Body of pancreas (tissue), 4 donors: ENCODE measurements at regions not wholly inside any gene's neighbourhood (a gene's known extent, or its start where the extent isn't known, plus 50 kb on each side); places are given as distances from the start of the nearest gene placed in this dataset.
"Not testable (repeated sequence)": the region's sequence is repeated elsewhere in the genome, so short reads cannot be mapped to it uniquely, and the experiment has no call there.

Experiments used
- ATAC-seq: fragments of 150-250 bp; one replicate; pipeline ENCODE4 v1.9.1; 2016
- DNase-seq, 4 donors: peaks; one replicate each; pipeline ENCODE4 v3.0.0-alpha.2; 2019
- H3K27ac ChIP-seq, 4 donors: fragments of 200-600 bp; sonication (generic); 1 replicate in 3 of 4; 2 replicates in 1 of 4; pipeline versions ENCODE4 v1.5.1 to v1.6.1; 2016 to 2019; ENCODE audit warnings: mild to moderate bottlenecking in 1 of 4, mixed read lengths in 1 of 4, moderate library complexity in 1 of 4
- H3K27me3 ChIP-seq, 2 donors: fragments of 200-600 bp; sonication (generic); one replicate each; pipeline ENCODE4 v1.6.0; 2016; ENCODE audit warnings: mild to moderate bottlenecking in 1 of 2
- H3K36me3 ChIP-seq, 2 donors: fragments of 200-600 bp; sonication (generic); replicated peaks in 1 of 2; 2 replicates each; pipeline ENCODE4 v1.5.1; 2016; ENCODE audit warnings: low read depth in 2 of 2; ENCODE audit not compliant: insufficient read depth in 1 of 2
- H3K4me1 ChIP-seq: fragments of 200-600 bp; sonication (generic); one replicate; pipeline ENCODE4 v1.6.0; 2016
- H3K4me3 ChIP-seq, 2 donors: fragments of 200-600 bp; sonication (generic); 1 replicate in 1 of 2; 2 replicates in 1 of 2; pipeline ENCODE4 v1.5.1; 2016 to 2019
- H3K9me3 ChIP-seq, 3 donors: fragments of 200-600 bp; sonication (generic); 1 replicate in 2 of 3; 2 replicates in 1 of 3; pipeline ENCODE4 v1.5.1; 2016
- POLR2A ChIP-seq, 3 donors: fragments of 450-650 bp; IDR thresholded peaks; one replicate each; pipeline ENCODE4 v1.6.1; 2016; ENCODE audit warnings: antibody characterized with exemption in 3 of 3, mild to moderate bottlenecking in 2 of 3
- WGBS, 2 donors: methylation state at CpG; one replicate each; pipeline ENCODE4 v1.1.5; 2017; 5-methylcytosine and 5-hydroxymethylcytosine counted together
- intact Hi-C: fragments of 100-400 bp; cut with DNase I; formaldehyde crosslinking; loops from one replicate; pipeline ENCODE4 v1.15.1; 2023
- TF ChIP-seq, protein P1 (sequence below), 7 experiments: fragments of 450-650 bp in 4 of 7; fragments of 200-600 bp in 3 of 7; sonication (generic) in 3 of 7; IDR thresholded peaks; one replicate each; pipeline ENCODE4 v1.5.1; 2016 to 2019; ENCODE audit warnings: antibody characterized with exemption in 7 of 7

- H3K9me3 ChIP-seq, result no peaks in the 10 kb centered on the region
- no peak overlapping the region for H3K27ac ChIP-seq
- WGBS, 2 donors, result 67 to 71% methylated on average over 4 of the region's 4 CpGs
- no peak for DNase-seq
- no peaks in the 10 kb centered on the region for H3K4me1 ChIP-seq
- no peaks in the 10 kb centered on the region for H3K36me3 ChIP-seq
- intact Hi-C loops, result no loop called here
- no peak for TF ChIP-seq POLR2A (IDR thresholded peaks at IDR 0.05)
- no peaks in the 10 kb centered on the region for H3K27me3 ChIP-seq
- no peak overlapping the region for H3K4me3 ChIP-seq
- no peak for ATAC-seq
Measured at GRCh38 chr10:3925184-3925583, 140.2 kb upstream of the KLF6 start.

DNA sequence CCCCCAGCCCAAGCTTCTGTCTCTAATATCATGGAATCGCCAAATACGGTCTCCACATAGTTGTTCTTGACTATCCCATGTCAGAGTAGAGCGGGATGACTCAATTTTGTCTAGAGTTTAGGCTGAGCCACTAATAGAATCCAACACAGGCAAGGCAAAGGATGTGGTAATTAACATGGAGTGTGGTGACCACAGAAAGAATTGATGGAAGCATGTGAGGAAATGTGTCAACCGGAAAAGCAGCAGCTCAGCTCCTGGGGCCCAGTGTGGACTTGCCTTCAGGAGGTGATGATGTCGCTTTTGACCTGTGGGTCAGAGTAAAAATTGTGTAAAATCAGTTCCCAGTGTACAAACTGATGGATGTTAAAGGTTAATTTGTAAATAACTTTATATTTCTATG is 139.3 kb upstream of the KLF6 start:
- Histone ChIP-seq H3K27ac (no peak overlapping the region), H3K4me1 (no peaks in the 10 kb centered on the region), H3K27me3 (no peaks in the 10 kb centered on the region), H3K9me3 (no peaks in the 10 kb centered on the region), H3K4me3 (no peak overlapping the region), H3K36me3 (no peaks in the 10 kb centered on the region)
- 62 to 73% methylated on average over 5 of the region's 5 CpGs for WGBS, 2 donors
- ATAC-seq (no peak), DNase-seq (no peak)
- TF ChIP-seq, protein P1, sequence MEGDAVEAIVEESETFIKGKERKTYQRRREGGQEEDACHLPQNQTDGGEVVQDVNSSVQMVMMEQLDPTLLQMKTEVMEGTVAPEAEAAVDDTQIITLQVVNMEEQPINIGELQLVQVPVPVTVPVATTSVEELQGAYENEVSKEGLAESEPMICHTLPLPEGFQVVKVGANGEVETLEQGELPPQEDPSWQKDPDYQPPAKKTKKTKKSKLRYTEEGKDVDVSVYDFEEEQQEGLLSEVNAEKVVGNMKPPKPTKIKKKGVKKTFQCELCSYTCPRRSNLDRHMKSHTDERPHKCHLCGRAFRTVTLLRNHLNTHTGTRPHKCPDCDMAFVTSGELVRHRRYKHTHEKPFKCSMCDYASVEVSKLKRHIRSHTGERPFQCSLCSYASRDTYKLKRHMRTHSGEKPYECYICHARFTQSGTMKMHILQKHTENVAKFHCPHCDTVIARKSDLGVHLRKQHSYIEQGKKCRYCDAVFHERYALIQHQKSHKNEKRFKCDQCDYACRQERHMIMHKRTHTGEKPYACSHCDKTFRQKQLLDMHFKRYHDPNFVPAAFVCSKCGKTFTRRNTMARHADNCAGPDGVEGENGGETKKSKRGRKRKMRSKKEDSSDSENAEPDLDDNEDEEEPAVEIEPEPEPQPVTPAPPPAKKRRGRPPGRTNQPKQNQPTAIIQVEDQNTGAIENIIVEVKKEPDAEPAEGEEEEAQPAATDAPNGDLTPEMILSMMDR (IDR thresholded peaks at IDR 0.05), result no peak
- no peak for TF ChIP-seq POLR2A (IDR thresholded peaks at IDR 0.05)
- intact Hi-C loops, result no loop called here

DNA sequence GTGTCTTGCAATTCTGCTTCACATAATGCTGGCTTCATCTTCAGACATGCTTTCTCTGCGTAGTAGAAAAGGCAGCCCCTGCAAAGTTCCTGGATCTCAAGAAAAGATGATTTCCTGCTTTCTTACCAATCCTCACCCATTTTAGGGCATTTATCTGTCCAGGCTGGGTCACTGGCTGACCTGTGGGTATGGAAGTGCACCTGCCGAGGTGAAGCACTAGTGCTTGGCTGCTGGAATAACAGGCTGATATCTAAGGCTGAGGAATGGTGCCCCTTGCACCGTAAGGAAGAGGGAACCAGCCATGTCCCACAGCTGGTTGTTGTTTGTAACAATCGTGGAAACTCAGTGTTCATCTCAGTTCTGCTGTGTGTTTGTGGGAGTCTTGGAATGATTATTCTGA is 138.0 kb upstream of the KLF6 start:
- no peak overlapping the region for H3K27ac ChIP-seq
- H3K4me1 ChIP-seq, result no peaks in the 10 kb centered on the region
- WGBS, 2 donors, result 57 to 67% methylated on average over 4 of the region's 4 CpGs
- intact Hi-C loops, result no loop called here
- H3K4me3 ChIP-seq, result no peak overlapping the region
- TF ChIP-seq, protein P1 (IDR thresholded peaks at IDR 0.05), result no peak
- TF ChIP-seq POLR2A (IDR thresholded peaks at IDR 0.05), result no peak
- ATAC-seq (no peak), DNase-seq (no peak)
- H3K27me3 ChIP-seq, result no peaks in the 10 kb centered on the region
- H3K9me3 ChIP-seq, result peaks cover 0 to 4% (median 0%) of the 10 kb centered on the region in 3 donors
- H3K36me3 ChIP-seq, result no peaks in the 10 kb centered on the region

DNA sequence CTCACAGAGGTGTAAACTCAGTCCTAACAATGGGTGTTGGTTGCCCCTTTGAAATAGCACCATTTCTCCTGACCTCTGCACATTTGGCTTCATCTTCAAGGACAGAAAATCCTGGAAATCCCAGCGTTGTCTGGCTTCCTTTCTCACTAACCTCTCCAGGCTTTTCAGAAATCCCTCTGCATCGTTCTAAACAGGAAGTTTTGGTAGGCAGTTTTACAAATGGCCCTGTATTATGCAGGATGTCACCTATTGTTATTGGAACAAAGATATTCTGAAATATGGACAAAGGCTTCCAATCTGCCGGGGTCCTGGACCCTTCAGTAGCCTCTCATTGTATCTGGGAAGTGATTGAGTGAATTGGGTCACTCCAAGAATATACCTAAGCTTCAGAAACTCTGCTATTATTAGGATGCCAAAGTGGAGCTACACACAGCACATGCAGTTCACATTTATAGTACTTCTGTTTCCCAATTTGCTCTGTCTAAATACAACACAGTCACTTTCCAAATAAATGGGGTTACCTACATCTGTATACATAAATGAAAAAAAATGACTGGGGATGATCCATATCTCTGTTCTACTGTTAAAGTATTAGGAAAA is 134.8 kb upstream of the KLF6 start:
- Histone ChIP-seq H3K27ac (no peak overlapping the region), H3K27me3 (no peaks in the 10 kb centered on the region), H3K9me3 (peaks cover 0 to 4% (median 0%) of the 10 kb centered on the region in 3 donors), H3K4me3 (no peak overlapping the region), H3K4me1 (no peaks in the 10 kb centered on the region), H3K36me3 (no peaks in the 10 kb centered on the region)
- intact Hi-C loops, result no loop called here
- ATAC-seq (no peak), DNase-seq (no peak)
- 29 to 42% methylated on average over 3 of the region's 3 CpGs for WGBS, 2 donors
- no peak for TF ChIP-seq POLR2A (IDR thresholded peaks at IDR 0.05)
- TF ChIP-seq, protein P1 (IDR thresholded peaks at IDR 0.05), result no peak

- intact Hi-C loops, H3K27me3 ChIP-seq, H3K27ac ChIP-seq, ATAC-seq, H3K4me3 ChIP-seq, DNase-seq, H3K9me3 ChIP-seq, H3K36me3 ChIP-seq, H3K4me1 ChIP-seq: not testable (repeated sequence)
- 73 to 74% methylated on average over 6 of the region's 6 CpGs for WGBS, 2 donors
Measured at GRCh38 chr10:3917392-3917791, 132.4 kb upstream of the KLF6 start.

DNA sequence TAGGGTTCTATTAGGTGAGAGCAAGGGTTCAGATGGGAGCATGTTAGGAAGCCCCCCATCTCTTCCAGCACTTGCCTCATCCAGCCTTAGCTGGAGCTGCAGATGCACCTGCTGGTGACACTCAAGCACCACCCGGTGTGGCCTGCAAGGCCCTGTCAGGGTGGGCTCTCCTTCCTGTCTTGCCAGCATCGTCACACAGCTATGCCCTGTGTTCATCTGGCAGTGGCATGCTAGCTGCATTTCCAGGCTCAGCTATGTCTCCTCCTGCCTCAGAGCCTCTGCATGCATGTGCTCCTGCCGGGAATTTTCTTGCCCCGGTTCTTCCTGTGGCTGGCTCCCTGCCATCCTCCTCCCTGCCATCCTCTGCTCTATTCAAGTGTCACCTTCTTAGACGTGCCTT is 129.7 kb upstream of the KLF6 start:
- intact Hi-C loops, result no loop called here

More for the DNA sequence above, 129.7 kb upstream of the KLF6 start:
- Histone ChIP-seq H3K27ac (no peak overlapping the region), H3K9me3 (peaks cover 0 to 4% (median 0%) of the 10 kb centered on the region in 3 donors), H3K36me3 (no peaks in the 10 kb centered on the region), H3K4me3 (no peak overlapping the region), H3K4me1 (no peaks in the 10 kb centered on the region), H3K27me3 (no peaks in the 10 kb centered on the region)
- DNase-seq, result no peak
- ATAC-seq, result no peak
- TF ChIP-seq POLR2A (IDR thresholded peaks at IDR 0.05), result no peak
- TF ChIP-seq, protein P1 (IDR thresholded peaks at IDR 0.05), result no peak
- WGBS, 2 donors, result 59 to 73% methylated on average over 5 of the region's 5 CpGs
